ENCODE measurements at regions not wholly inside any gene's neighbourhood (a gene's known extent, or its start where the extent isn't known, plus 50 kb on each side); places are given as distances from the start of the nearest gene placed in this dataset.

DNA sequence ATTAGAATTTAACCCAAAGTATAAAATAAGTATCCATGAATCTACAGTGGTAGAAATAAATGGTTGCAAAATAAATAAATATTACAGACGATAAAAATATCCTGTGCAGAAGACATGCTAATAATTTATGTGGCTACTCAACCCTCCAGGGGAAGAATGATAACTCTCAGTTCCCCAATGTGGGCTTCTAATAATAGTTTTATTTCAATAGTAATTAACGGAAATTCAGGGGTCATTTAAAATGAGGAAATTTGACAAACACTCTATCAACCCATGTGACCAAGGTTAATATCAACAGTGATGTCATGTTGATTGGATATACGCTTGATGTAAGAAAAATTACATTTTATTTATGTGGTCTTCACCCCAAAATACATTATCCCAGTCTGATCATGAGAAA, 1082.6 kb upstream of the LRRTM3 start:
- DNase-seq: no peak

DNA sequence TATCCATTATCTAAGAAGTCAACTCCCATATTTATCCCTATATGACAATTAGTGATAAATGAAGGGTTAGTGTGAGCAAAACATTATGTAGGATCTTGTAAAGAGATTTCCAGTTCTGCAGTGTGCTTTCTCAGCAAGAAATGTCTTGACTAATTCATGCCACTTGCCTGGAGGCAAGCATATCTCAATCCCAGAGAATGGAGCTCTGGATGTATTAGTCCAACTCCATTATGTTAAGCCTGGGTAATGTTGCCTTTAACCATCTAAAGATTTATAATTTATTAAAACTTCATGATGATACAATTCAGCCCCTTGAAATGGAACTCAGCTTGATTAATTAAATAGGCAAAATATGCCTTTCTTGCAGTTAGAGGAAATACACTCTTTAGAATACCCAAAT, 1079.9 kb upstream of the LRRTM3 start:
- peak; percentile 5 for DNase-seq

DNA sequence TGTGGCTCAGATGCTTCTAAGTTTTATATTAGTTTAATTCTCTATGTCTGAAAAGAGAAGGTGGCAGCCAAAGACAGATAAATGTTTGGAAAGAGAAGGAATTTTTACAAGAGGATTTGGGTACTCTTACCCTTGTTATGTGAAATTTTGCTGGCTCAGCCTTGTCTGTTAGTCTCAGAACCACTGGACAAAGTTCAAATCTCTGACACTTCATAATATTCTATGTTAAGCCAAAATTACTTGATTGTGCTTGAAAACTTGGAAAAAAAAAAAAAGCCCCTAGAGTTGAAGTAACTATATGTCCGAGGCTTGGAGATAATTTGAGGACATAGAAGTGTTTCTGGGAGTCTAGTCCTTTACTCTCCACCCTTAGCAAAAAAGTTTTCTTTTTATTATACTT, 1079.3 kb upstream of the LRRTM3 start:
- DNase-seq: no peak

DNA sequence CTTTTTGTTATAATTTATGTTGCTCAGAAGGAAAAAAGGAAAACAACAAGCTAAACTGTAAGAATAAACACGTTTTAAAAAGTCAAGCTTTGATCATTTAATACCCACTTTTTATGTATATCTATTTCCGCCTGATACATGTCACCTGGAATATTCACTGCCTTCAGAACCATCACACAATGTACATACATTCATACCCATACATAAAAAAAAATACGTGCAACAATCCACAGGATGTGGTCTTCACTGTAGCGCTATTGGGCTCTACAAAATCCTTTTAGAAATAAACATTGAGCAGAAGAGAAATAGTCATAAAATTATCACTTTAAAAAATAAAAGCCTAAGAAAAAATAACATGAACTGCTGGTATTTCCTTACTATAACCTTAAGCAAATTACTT, 1078.9 kb upstream of the LRRTM3 start:
- DNase-seq: no peak

DNA sequence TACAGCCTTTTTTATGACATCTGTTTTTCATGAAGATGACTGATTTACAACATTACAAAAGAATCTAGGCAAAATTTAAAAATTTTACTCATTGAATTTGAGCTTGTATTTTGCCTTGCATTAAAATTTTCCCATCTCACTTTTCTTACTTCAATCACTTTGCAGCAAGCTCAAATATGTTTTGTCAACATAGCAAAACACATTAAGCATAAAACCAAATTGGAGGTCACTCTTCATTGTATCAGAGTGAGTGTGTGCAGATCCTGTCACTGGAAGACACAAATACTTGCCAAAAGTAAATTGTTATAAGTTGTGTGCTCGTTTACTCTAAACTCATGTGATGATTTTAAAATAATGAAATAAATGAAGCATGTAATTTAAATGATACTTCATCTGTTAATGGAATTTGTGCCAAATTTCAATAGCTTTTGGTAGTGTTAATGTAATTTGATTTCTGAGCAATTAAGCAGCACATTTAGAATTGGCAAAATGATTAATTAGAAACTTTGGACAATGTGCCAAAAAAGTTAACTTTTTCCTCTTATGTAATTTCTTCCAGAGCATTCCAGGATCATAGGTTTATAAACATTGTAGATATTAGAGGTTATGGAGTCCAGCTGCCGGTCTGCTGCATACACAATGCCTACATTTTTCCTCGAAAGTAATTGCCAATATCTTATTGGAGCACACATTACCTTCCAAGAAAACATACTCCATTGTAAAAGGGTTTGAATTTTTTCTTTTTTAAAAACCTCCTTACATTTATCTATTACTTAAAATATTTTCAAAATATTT, 1078.2 kb upstream of the LRRTM3 start:
- DNase-seq: peak; percentile 34

DNA sequence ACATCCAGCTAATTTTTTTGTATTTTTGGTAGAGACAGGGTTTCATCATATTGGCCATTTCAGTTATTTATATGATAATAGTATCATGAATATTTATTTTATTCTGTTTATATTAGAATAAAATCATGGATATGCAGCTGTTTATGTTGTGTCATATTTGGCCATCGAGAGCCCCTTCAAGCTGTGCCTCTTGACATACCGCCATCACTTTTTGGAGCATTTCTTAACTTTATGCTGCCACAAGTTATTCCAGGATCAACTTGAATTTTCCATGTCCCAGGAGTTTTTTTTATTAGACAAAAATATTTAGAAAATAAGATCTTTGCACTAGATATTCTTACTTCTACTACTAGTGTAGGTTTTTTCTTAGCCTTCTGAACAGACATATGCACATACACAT, 1067.0 kb upstream of the LRRTM3 start:
- no peak for DNase-seq

DNA sequence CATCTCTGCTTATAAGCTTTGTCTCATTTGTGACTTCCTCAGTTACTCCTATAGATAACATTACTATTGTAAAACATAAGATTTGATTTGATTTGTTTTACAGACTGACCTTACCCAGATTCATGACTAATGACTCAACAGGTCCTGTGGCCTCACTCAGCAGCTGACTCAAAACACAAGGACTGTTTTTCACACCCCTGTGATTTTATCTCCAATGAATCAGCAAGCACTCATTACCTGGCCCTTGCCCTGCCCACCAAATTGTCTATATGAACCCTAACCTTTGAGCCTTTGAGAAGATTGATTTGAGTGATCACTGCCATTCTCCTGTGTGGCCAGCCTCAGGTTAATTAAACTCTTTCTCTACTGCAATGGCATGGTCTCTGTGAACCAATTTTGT, 1064.6 kb upstream of the LRRTM3 start:
- DNase-seq: no peak
